A673 (cell line): ENCODE measurements at regions not wholly inside any gene's neighbourhood (a gene's known extent, or its start where the extent isn't known, plus 50 kb on each side); places are given as distances from the start of the nearest gene placed in this dataset.

Source experiments
- EZH2 ChIP-seq: fragments of 200-600 bp; sonication (generic); IDR thresholded peaks from 2 replicates; pipeline ENCODE4 v1.6.1; 2017; ENCODE audit warnings: borderline replicate concordance, low read depth, mild to moderate bottlenecking, mixed read lengths, antibody characterized with exemption, low read length; ENCODE audit not compliant: poor library complexity, severe bottlenecking
- TF ChIP-seq, protein P1 (sequence below): fragments of 300-800, 200-600 bp; sonication (generic); conservative IDR thresholded peaks from 2 replicates; pipeline ENCODE4 v1.5.1; 2017; ENCODE audit warnings: low read depth, mild to moderate bottlenecking, antibody characterized with exemption, low read length, moderate library complexity, mixed read lengths

DNA sequence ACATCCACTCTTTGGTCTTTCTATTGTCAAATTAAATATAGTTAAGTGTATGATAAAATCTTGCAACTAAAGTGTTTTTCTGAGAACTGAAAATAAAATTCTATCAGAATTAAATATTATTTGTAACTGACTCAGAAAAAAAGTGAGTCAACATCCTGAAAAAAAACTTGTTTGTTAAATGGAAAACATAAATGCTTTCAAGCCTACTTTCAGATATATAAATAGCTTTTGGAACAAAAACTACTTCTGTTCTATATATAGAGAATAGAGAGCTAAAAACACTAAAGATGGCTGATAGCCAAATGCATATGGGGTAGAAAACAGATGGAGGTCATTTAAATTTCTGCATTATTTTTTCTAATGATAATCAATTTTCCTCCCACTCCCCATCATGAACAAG lies 61.8 kb downstream of the PIK3C2A start:
- TF ChIP-seq, protein P1, sequence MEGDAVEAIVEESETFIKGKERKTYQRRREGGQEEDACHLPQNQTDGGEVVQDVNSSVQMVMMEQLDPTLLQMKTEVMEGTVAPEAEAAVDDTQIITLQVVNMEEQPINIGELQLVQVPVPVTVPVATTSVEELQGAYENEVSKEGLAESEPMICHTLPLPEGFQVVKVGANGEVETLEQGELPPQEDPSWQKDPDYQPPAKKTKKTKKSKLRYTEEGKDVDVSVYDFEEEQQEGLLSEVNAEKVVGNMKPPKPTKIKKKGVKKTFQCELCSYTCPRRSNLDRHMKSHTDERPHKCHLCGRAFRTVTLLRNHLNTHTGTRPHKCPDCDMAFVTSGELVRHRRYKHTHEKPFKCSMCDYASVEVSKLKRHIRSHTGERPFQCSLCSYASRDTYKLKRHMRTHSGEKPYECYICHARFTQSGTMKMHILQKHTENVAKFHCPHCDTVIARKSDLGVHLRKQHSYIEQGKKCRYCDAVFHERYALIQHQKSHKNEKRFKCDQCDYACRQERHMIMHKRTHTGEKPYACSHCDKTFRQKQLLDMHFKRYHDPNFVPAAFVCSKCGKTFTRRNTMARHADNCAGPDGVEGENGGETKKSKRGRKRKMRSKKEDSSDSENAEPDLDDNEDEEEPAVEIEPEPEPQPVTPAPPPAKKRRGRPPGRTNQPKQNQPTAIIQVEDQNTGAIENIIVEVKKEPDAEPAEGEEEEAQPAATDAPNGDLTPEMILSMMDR: no peak
- TF ChIP-seq EZH2: no peak
